ENCODE measurements at regions not wholly inside any gene's neighbourhood (a gene's known extent, or its start where the extent isn't known, plus 50 kb on each side); places are given as distances from the start of the nearest gene placed in this dataset.

DNA sequence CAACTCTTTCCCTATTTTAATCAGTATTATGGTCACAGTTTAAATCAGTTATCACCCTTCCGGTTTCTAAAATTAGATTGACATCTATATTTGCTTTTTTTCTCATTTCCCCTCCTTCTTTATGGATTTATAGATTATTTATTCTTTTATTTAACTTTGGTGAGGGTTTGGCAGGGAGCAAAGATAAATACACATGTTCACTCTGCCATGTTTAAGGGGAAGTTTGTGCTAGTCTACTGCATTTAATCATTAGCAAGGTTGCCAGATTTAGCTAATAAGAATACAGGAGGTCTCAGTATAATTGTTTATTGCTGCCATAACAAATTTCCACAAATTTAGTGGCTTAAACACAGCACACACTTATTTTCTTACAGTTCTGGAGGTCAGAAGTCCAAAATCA is 204.0 kb upstream of the BTG1 start:
- H3K9me2 ChIP-seq (replicated peaks; ENCODE audit: low read length) = no peaks in the 10 kb centered on the region; the same call in 1 of the 2 replicates
- intact Hi-C loops (cut with micrococcal nuclease) = no loop called here
- TF ChIP-seq EZH2phosphoT487 (IDR thresholded peaks at IDR 0.05; ENCODE audit: borderline replicate concordance, low read length) = no peak
- no peak for TF ChIP-seq EZH2 (IDR thresholded peaks at IDR 0.05; ENCODE audit: low read length, unreplicated experiment)
- TF ChIP-seq, protein P1, sequence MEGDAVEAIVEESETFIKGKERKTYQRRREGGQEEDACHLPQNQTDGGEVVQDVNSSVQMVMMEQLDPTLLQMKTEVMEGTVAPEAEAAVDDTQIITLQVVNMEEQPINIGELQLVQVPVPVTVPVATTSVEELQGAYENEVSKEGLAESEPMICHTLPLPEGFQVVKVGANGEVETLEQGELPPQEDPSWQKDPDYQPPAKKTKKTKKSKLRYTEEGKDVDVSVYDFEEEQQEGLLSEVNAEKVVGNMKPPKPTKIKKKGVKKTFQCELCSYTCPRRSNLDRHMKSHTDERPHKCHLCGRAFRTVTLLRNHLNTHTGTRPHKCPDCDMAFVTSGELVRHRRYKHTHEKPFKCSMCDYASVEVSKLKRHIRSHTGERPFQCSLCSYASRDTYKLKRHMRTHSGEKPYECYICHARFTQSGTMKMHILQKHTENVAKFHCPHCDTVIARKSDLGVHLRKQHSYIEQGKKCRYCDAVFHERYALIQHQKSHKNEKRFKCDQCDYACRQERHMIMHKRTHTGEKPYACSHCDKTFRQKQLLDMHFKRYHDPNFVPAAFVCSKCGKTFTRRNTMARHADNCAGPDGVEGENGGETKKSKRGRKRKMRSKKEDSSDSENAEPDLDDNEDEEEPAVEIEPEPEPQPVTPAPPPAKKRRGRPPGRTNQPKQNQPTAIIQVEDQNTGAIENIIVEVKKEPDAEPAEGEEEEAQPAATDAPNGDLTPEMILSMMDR (conservative IDR thresholded peaks at IDR 0.05; ENCODE audit: low read depth, low read length) = no peak

DNA sequence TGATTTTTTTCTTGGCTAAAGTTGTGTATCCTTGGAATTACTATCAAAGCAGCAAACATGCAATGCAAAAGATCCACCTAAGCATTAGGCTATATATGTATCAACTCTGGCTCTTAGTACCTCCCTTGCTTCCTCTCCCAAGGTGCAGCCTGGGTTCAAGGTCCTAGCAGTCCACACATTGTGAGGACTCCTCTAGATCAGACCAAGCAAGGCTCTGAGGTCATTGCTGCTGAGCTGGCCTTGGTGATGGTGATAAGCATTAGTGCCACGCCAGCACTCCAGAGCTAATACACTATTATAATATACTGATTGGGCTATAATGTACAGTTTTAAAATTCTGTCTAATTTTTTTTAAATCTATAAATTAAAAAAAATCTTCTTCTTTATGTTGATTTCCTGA is 196.9 kb upstream of the BTG1 start:
- DNase-seq (no peak), ATAC-seq (no peak)
- no TSS peak for BruUV-seq (replicated peaks)
- no peak overlapping the region for H3K4me3 ChIP-seq (ENCODE audit: low read length)
- H2AFZ ChIP-seq (ENCODE audit: low read length) = no peak overlapping the region
- no peaks in the 10 kb centered on the region for H3K9me3 ChIP-seq (ENCODE audit: low read length)
- no peaks in the 10 kb centered on the region for H3K4me1 ChIP-seq (ENCODE audit: insufficient read depth, low read length)
- H3K9ac ChIP-seq (ENCODE audit: low read length) = no peak overlapping the region
- TF ChIP-seq EZH2phosphoT487 (IDR thresholded peaks at IDR 0.05; ENCODE audit: borderline replicate concordance, low read length) (no peak), EZH2 (IDR thresholded peaks at IDR 0.05; ENCODE audit: low read length, unreplicated experiment) (no peak)
- TF ChIP-seq, protein P1 (conservative IDR thresholded peaks at IDR 0.05; ENCODE audit: low read depth, low read length) = no peak
- no peak overlapping the region for H3K27ac ChIP-seq (ENCODE audit: low read length)
- ChIA-PET CTCF (no interaction called here), POLR2A (ENCODE audit: unreplicated experiment) (interaction anchor here (0.6 kb wide), 1 partner anchor 910 kb away, joined by 6 read pairs; no protein-coding TSS in a partner anchor)
- no peaks in the 10 kb centered on the region for H3F3A ChIP-seq (ENCODE audit: low read length, unreplicated experiment)
- H3K4me2 ChIP-seq (ENCODE audit: low read length) = no peak overlapping the region
- H3K9me2 ChIP-seq (replicated peaks; ENCODE audit: low read length) = no peaks in the 10 kb centered on the region
- intact Hi-C loops (cut with micrococcal nuclease) = no loop called here
- no peaks in the 10 kb centered on the region for H3K27me3 ChIP-seq (ENCODE audit: low read length)
- no peaks in the 10 kb centered on the region for H3K36me3 ChIP-seq (ENCODE audit: low read depth, low read length)
- no peaks in the 10 kb centered on the region for H4K20me1 ChIP-seq (ENCODE audit: low read length)
- H3K79me2 ChIP-seq (ENCODE audit: low read length) = no peaks in the 10 kb centered on the region

More for the DNA sequence above, 204.0 kb upstream of the BTG1 start:
- CTCF ChIA-PET = no interaction called here
- Histone ChIP-seq H3K4me1 (ENCODE audit: insufficient read depth, low read length) (no peaks in the 10 kb centered on the region), H3K27ac (ENCODE audit: low read length) (no peak overlapping the region), H2AFZ (ENCODE audit: low read length) (no peak overlapping the region), H3F3A (ENCODE audit: low read length, unreplicated experiment) (peaks cover 3% of the 10 kb centered on the region), H4K20me1 (ENCODE audit: low read length) (no peaks in the 10 kb centered on the region), H3K27me3 (ENCODE audit: low read length) (no peaks in the 10 kb centered on the region), H3K36me3 (ENCODE audit: low read depth, low read length) (no peaks in the 10 kb centered on the region), H3K9ac (ENCODE audit: low read length) (no peak overlapping the region), H3K4me3 (ENCODE audit: low read length) (no peak overlapping the region), H3K79me2 (ENCODE audit: low read length) (no peaks in the 10 kb centered on the region), H3K4me2 (ENCODE audit: low read length) (no peak overlapping the region), H3K9me3 (ENCODE audit: low read length) (no peaks in the 10 kb centered on the region)
- ATAC-seq (no peak), DNase-seq (no peak)
- BruUV-seq (replicated peaks) = no TSS peak
- POLR2A ChIA-PET (ENCODE audit: unreplicated experiment) = no interaction called here

DNA sequence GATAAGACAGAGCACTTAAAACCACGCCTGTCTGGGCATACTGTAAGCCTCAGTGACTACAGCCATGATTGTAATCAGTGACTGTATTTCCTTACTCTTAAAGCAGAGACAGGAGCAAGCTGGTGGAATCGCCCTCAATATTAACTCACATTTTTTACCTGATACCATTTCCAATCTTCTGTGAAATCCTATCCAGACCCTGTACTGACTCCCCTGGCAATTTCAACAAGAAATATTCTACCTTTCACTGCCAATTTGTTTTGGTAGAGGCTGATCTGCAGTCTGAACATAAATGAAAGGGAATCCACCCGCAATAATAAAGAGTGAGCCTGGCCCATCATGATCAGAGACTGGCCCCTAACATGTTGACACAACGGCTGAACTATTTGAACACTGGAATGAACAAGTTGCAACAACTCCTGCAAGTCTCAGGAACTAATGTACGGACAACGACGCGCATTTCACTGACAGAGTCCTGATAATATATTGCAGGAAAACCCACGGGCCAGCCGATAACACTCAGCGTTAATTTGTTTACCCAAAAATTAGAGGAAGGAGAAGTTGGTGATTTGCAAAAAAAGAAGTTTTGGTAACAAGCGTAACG is 195.5 kb upstream of the BTG1 start:
- no peak overlapping the region for H2AFZ ChIP-seq (ENCODE audit: low read length)

More for the DNA sequence above, 195.5 kb upstream of the BTG1 start:
- POLR2A ChIA-PET (ENCODE audit: unreplicated experiment) = no interaction called here
- no peak overlapping the region for H3K9ac ChIP-seq (ENCODE audit: low read length)
- DNase-seq = no peak
- no peaks in the 10 kb centered on the region for H4K20me1 ChIP-seq (ENCODE audit: low read length)
- H3K4me1 ChIP-seq (ENCODE audit: insufficient read depth, low read length) = peaks cover 7% of the 10 kb centered on the region; the same call in 1 of the 2 replicates
- TF ChIP-seq, protein P1 (conservative IDR thresholded peaks at IDR 0.05; ENCODE audit: low read depth, low read length) = no peak
- TF ChIP-seq EZH2phosphoT487 (IDR thresholded peaks at IDR 0.05; ENCODE audit: borderline replicate concordance, low read length) (no peak), EZH2 (IDR thresholded peaks at IDR 0.05; ENCODE audit: low read length, unreplicated experiment) (no peak)
- no peaks in the 10 kb centered on the region for H3F3A ChIP-seq (ENCODE audit: low read length, unreplicated experiment)
- no TSS peak for BruUV-seq (replicated peaks)
- H3K27ac ChIP-seq (ENCODE audit: low read length) = no peak overlapping the region
- ATAC-seq = no peak
- H3K9me2 ChIP-seq (replicated peaks; ENCODE audit: low read length) = no peaks in the 10 kb centered on the region
- H3K79me2 ChIP-seq (ENCODE audit: low read length) = no peaks in the 10 kb centered on the region
- H3K4me3 ChIP-seq (ENCODE audit: low read length) = no peak overlapping the region
- no peaks in the 10 kb centered on the region for H3K27me3 ChIP-seq (ENCODE audit: low read length)
- CTCF ChIA-PET = no interaction called here
- intact Hi-C loops (cut with micrococcal nuclease) = no loop called here
- no peaks in the 10 kb centered on the region for H3K36me3 ChIP-seq (ENCODE audit: low read depth, low read length)
- no peak overlapping the region for H3K4me2 ChIP-seq (ENCODE audit: low read length)
- H3K9me3 ChIP-seq (ENCODE audit: low read length) = no peaks in the 10 kb centered on the region
